Liver (tissue), 8 donors: ENCODE measurements at regions not wholly inside any gene's neighbourhood (a gene's known extent, or its start where the extent isn't known, plus 50 kb on each side); places are given as distances from the start of the nearest gene placed in this dataset.

Experiments
- DNase-seq: peaks from one replicate; pipeline ENCODE4 v3.0.0-alpha.2; 2017; ENCODE audit warnings: low spot score
- H3K27ac ChIP-seq, 2 donors: one replicate each; pipeline ENCODE4 v1.7.0; 2013; ENCODE audit warnings: inconsistent platforms in 2 of 2, low read length in 2 of 2, control low read depth in 1 of 2, low read depth in 1 of 2, mild to moderate bottlenecking in 1 of 2
- H3K27me3 ChIP-seq, 4 donors: one replicate each; pipeline versions ENCODE4 v1.6.1 to v1.7.0; 2013; ENCODE audit warnings: low read length in 3 of 4, inconsistent platforms in 1 of 4, mild to moderate bottlenecking in 1 of 4, moderate library complexity in 1 of 4; ENCODE audit not compliant: control insufficient read depth in 4 of 4, insufficient read depth in 4 of 4
- H3K36me3 ChIP-seq, 4 donors: one replicate each; pipeline versions ENCODE4 v1.6.1 to v1.7.0; 2013; ENCODE audit warnings: low read length in 3 of 4, mild to moderate bottlenecking in 3 of 4, low read depth in 1 of 4, moderate library complexity in 1 of 4; ENCODE audit not compliant: control insufficient read depth in 4 of 4, insufficient read depth in 3 of 4
- H3K4me1 ChIP-seq, 4 donors: one replicate each; pipeline versions ENCODE4 v1.6.1 to v1.7.0; 2013; ENCODE audit warnings: low read length in 3 of 4, mild to moderate bottlenecking in 3 of 4, moderate library complexity in 1 of 4; ENCODE audit not compliant: control insufficient read depth in 4 of 4, insufficient read depth in 4 of 4
- H3K4me3 ChIP-seq, 3 donors: one replicate each; pipeline versions ENCODE4 v1.6.1 to v1.7.0; 2013; ENCODE audit warnings: low read length in 3 of 3, control low read depth in 1 of 3, low read depth in 1 of 3, mild to moderate bottlenecking in 1 of 3
- H3K9ac ChIP-seq, 2 donors: one replicate each; pipeline ENCODE4 v1.7.0; 2013; ENCODE audit warnings: low read length in 2 of 2, mild to moderate bottlenecking in 2 of 2, moderate library complexity in 2 of 2, control low read depth in 1 of 2, low read depth in 1 of 2
- H3K9me3 ChIP-seq, 4 donors: one replicate each; pipeline versions ENCODE4 v1.6.1 to v1.7.0; 2013; ENCODE audit warnings: low read length in 3 of 4; ENCODE audit not compliant: control insufficient read depth in 4 of 4
- ATF3 ChIP-seq: IDR thresholded peaks from 2 replicates; pipeline ENCODE4 v1.6.1; 2016; ENCODE audit warnings: antibody characterized with exemption
- CTCF ChIP-seq: fragments of 150-350 bp; IDR thresholded peaks from 2 replicates; pipeline ENCODE4 v1.5.1; 2017; ENCODE audit warnings: improper control_type of control experiment, low read depth, low read length; ENCODE audit not compliant: missing input control
- EGR1 ChIP-seq, 2 donors: IDR thresholded peaks; 2 replicates each; pipeline ENCODE4 v1.6.1; 2016 to 2018; ENCODE audit warnings: antibody characterized with exemption in 2 of 2, low read depth in 2 of 2
- FOXA1 ChIP-seq: IDR thresholded peaks from 2 replicates; pipeline ENCODE4 v1.6.1; 2016; ENCODE audit warnings: antibody characterized with exemption
- FOXA2 ChIP-seq: IDR thresholded peaks from 2 replicates; pipeline ENCODE4 v1.6.1; 2016; ENCODE audit warnings: antibody characterized with exemption
- GABPA ChIP-seq, 2 donors: IDR thresholded peaks in 1 of 2; conservative IDR thresholded peaks in 1 of 2; 2 replicates each; pipeline ENCODE4 v1.6.1; 2016; ENCODE audit warnings: antibody characterized with exemption in 2 of 2, mild to moderate bottlenecking in 1 of 2, moderate library complexity in 1 of 2
- HNF4A ChIP-seq, 2 donors: conservative IDR thresholded peaks; 2 replicates each; pipeline ENCODE4 v1.6.1; 2016; ENCODE audit warnings: antibody characterized with exemption in 2 of 2, mild to moderate bottlenecking in 2 of 2
- HNF4G ChIP-seq: IDR thresholded peaks from 2 replicates; pipeline ENCODE4 v1.6.1; 2016; ENCODE audit warnings: antibody characterized with exemption
- JUND ChIP-seq, 2 donors: IDR thresholded peaks; 2 replicates each; pipeline ENCODE4 v1.6.1; 2016; ENCODE audit warnings: antibody characterized with exemption in 2 of 2
- MAX ChIP-seq: IDR thresholded peaks from 2 replicates; pipeline ENCODE4 v1.6.1; 2016; ENCODE audit warnings: antibody characterized with exemption
- NR2F2 ChIP-seq: IDR thresholded peaks from 2 replicates; pipeline ENCODE4 v1.6.1; 2016; ENCODE audit warnings: antibody characterized with exemption
- RAD21 ChIP-seq, 2 donors: IDR thresholded peaks; 2 replicates each; pipeline ENCODE4 v1.6.1; 2016; ENCODE audit warnings: antibody characterized with exemption in 2 of 2, mild to moderate bottlenecking in 2 of 2
- REST ChIP-seq: IDR thresholded peaks from 2 replicates; pipeline ENCODE4 v1.6.1; 2016; ENCODE audit warnings: antibody characterized with exemption, mild to moderate bottlenecking
- RXRA ChIP-seq, 2 donors: IDR thresholded peaks; 2 replicates each; pipeline ENCODE4 v1.6.1; 2017 to 2018; ENCODE audit warnings: antibody characterized with exemption in 2 of 2, mild to moderate bottlenecking in 1 of 2
- SP1 ChIP-seq: IDR thresholded peaks from 2 replicates; pipeline ENCODE4 v1.6.1; 2018; ENCODE audit warnings: antibody characterized with exemption, mild to moderate bottlenecking
- TAF1 ChIP-seq: conservative IDR thresholded peaks from 2 replicates; pipeline ENCODE4 v1.6.1; 2016; ENCODE audit warnings: antibody characterized with exemption, mild to moderate bottlenecking
- YY1 ChIP-seq: IDR thresholded peaks from 2 replicates; pipeline ENCODE4 v1.6.1; 2016; ENCODE audit warnings: antibody characterized with exemption, mild to moderate bottlenecking
- ZBTB33 ChIP-seq: IDR thresholded peaks from 2 replicates; pipeline ENCODE4 v1.6.1; 2016; ENCODE audit warnings: antibody characterized with exemption
- WGBS: extraction: QIAGEN DNeasy Blood & Tissue Kit; methylation state at CpG from one replicate; pipeline ENCODE4 v1.1.7; 2013; 5-methylcytosine and 5-hydroxymethylcytosine counted together
- donor health status: healthy.
- donor health status: healthy.
- donor health status: healthy.
- donor health status: healthy.
- donor health status: healthy.

- 92% methylated on average over 4 of the region's 4 CpGs for WGBS
- Histone ChIP-seq H3K4me1 (peaks cover 7 to 24% (median 12%) of the 10 kb centered on the region in 4 donors), H3K9ac (no peak overlapping the region), H3K27me3 (no peaks in the 10 kb centered on the region), H3K9me3 (no peaks in the 10 kb centered on the region), H3K27ac (no peak overlapping the region), H3K4me3 (no peak overlapping the region), H3K36me3 (no peaks in the 10 kb centered on the region)
- DNase-seq, result no peak
- no peak for TF ChIP-seq HNF4G
- TF ChIP-seq SP1, result no peak
- TF ChIP-seq TAF1, result no peak
- TF ChIP-seq FOXA1, result no peak
- no peak for TF ChIP-seq JUND (IDR thresholded peaks at IDR 0.05)
- TF ChIP-seq MAX, result no peak
- TF ChIP-seq CTCF, result no peak
- no peak for TF ChIP-seq RXRA (IDR thresholded peaks at IDR 0.05)
- no peak for TF ChIP-seq RAD21 (IDR thresholded peaks at IDR 0.05)
- TF ChIP-seq GABPA (IDR thresholded peaks at IDR 0.05 in 1 of 2, conservative IDR thresholded peaks at IDR 0.05 in 1 of 2), result no peak
- no peak for TF ChIP-seq YY1
- TF ChIP-seq HNF4A (conservative IDR thresholded peaks at IDR 0.05), result no peak
- no peak for TF ChIP-seq ATF3
- no peak for TF ChIP-seq ZBTB33
- TF ChIP-seq EGR1 (IDR thresholded peaks at IDR 0.05; ENCODE audit: low read depth in 2 of 2), result no peak
- TF ChIP-seq FOXA2, result no peak
- no peak for TF ChIP-seq REST
Measured at GRCh38 chr6:63415286-63415685, 95.5 kb upstream of the LGSN start.

- peak overlapping the region; percentile 31 to 53 for H3K27ac ChIP-seq
- TF ChIP-seq YY1, result peak; percentile 29
- no peak for TF ChIP-seq NR2F2
- TF ChIP-seq GABPA (IDR thresholded peaks at IDR 0.05 in 1 of 2, conservative IDR thresholded peaks at IDR 0.05 in 1 of 2), result peak in 1 of 2 donors; percentile 55
- TF ChIP-seq TAF1, result no peak
- peak; percentile 50 to 72 for TF ChIP-seq RAD21 (IDR thresholded peaks at IDR 0.05)
- TF ChIP-seq HNF4A (conservative IDR thresholded peaks at IDR 0.05), result peak; percentile 87 to 90
- TF ChIP-seq JUND (IDR thresholded peaks at IDR 0.05), result peak; percentile 28 to 53
- TF ChIP-seq RXRA (IDR thresholded peaks at IDR 0.05), result peak; percentile 58 to 66
- no peak for TF ChIP-seq EGR1 (IDR thresholded peaks at IDR 0.05; ENCODE audit: low read depth in 2 of 2)
- no peak for TF ChIP-seq FOXA2
- TF ChIP-seq SP1, result peak; percentile 94
- TF ChIP-seq FOXA1, result no peak
- TF ChIP-seq ZBTB33, result peak; percentile 33
- no peak for TF ChIP-seq CTCF
- peak; percentile 53 for TF ChIP-seq MAX
- peak; percentile 86 for TF ChIP-seq HNF4G
- no peak for TF ChIP-seq ATF3
Measured at GRCh38 chr6:63418741-63419140, 99.0 kb upstream of the LGSN start.

More at GRCh38 chr6:63418741-63419140, 99.0 kb upstream of the LGSN start:
- Histone ChIP-seq H3K9me3 (no peaks in the 10 kb centered on the region), H3K4me1 (peaks cover 3 to 13% (median 8%) of the 10 kb centered on the region in 4 donors), H3K4me3 (no peak overlapping the region), H3K27me3 (no peaks in the 10 kb centered on the region), H3K9ac (peak overlapping the region in 1 of 2 donors; percentile 12), H3K36me3 (no peaks in the 10 kb centered on the region)
- peak; percentile 42 for DNase-seq
- WGBS, result 13% methylated on average over 1 of the region's 1 CpG
